ENCODE measurements at regions not wholly inside any gene's neighbourhood (a gene's known extent, or its start where the extent isn't known, plus 50 kb on each side); places are given as distances from the start of the nearest gene placed in this dataset.

- TF ChIP-seq EZH2 (IDR thresholded peaks at IDR 0.05; ENCODE audit: insufficient read depth, poor library complexity, severe bottlenecking) (no peak), EZH2phosphoT487 (IDR thresholded peaks at IDR 0.05; ENCODE audit: insufficient read depth, low read depth) (no peak)
Observed at GRCh38 chr18:78677483-78678317, 301.9 kb upstream of the SALL3 start.
